ENCODE measurements at regions not wholly inside any gene's neighbourhood (a gene's known extent, or its start where the extent isn't known, plus 50 kb on each side); places are given as distances from the start of the nearest gene placed in this dataset.

GRCh38 chr2:16745466-16745865 is 79.8 kb upstream of the CYRIA start:
- H3K9me3 Mint-ChIP-seq (ENCODE audit: low read depth, unreplicated experiment): peaks cover 2% of the 10 kb centered on the region

DNA sequence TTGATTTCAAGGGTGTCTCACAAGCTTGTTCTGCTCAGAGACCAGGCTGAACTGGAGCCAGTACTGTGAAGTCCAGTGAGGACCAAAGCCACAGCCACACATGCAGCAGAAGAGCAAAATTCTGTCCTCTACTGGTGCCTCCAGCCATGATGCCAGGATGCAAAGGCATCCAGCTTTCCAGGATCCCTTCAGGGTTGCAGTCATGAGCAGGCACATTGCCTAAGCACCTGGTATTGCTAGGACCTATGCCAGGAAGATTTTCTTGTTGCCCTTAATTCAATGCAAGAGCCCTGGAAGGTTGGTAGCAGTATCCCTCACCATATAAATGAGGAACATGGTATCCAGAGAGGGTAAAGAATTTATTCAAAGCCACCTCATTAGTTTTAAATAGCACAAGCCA is 78.9 kb upstream of the CYRIA start:
- BruUV-seq (replicated peaks): no TSS peak
- CTCF ChIA-PET: no interaction called here
- H3K27me3 Mint-ChIP-seq (ENCODE audit: unreplicated experiment): peaks cover 45% of the 10 kb centered on the region
- peaks cover 2% of the 10 kb centered on the region for H3K9me3 Mint-ChIP-seq (ENCODE audit: low read depth, unreplicated experiment)
- intact Hi-C loops (cut with micrococcal nuclease; ENCODE audit: unreplicated experiment): no loop called here
- TF ChIP-seq, protein P1, sequence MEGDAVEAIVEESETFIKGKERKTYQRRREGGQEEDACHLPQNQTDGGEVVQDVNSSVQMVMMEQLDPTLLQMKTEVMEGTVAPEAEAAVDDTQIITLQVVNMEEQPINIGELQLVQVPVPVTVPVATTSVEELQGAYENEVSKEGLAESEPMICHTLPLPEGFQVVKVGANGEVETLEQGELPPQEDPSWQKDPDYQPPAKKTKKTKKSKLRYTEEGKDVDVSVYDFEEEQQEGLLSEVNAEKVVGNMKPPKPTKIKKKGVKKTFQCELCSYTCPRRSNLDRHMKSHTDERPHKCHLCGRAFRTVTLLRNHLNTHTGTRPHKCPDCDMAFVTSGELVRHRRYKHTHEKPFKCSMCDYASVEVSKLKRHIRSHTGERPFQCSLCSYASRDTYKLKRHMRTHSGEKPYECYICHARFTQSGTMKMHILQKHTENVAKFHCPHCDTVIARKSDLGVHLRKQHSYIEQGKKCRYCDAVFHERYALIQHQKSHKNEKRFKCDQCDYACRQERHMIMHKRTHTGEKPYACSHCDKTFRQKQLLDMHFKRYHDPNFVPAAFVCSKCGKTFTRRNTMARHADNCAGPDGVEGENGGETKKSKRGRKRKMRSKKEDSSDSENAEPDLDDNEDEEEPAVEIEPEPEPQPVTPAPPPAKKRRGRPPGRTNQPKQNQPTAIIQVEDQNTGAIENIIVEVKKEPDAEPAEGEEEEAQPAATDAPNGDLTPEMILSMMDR (IDR thresholded peaks at IDR 0.05; ENCODE audit: unreplicated experiment): no peak
- DNase-seq: no peak
- no peak overlapping the region for H3K4me3 Mint-ChIP-seq (ENCODE audit: low read depth, unreplicated experiment)
- H3K27ac Mint-ChIP-seq (ENCODE audit: unreplicated experiment): no peak overlapping the region
- H3K4me1 Mint-ChIP-seq (ENCODE audit: low read depth, unreplicated experiment): no peaks in the 10 kb centered on the region
- H3K36me3 Mint-ChIP-seq (ENCODE audit: insufficient read depth, unreplicated experiment): no peaks in the 10 kb centered on the region

More at GRCh38 chr2:16745466-16745865, 79.8 kb upstream of the CYRIA start:
- TF ChIP-seq, protein P1 (IDR thresholded peaks at IDR 0.05; ENCODE audit: unreplicated experiment): no peak
- no TSS peak for BruUV-seq (replicated peaks)
- intact Hi-C loops (cut with micrococcal nuclease; ENCODE audit: unreplicated experiment): no loop called here
- H3K27ac Mint-ChIP-seq (ENCODE audit: unreplicated experiment): no peak overlapping the region
- H3K4me1 Mint-ChIP-seq (ENCODE audit: low read depth, unreplicated experiment): no peaks in the 10 kb centered on the region
- peaks cover 45% of the 10 kb centered on the region for H3K27me3 Mint-ChIP-seq (ENCODE audit: unreplicated experiment)
- H3K36me3 Mint-ChIP-seq (ENCODE audit: insufficient read depth, unreplicated experiment): no peaks in the 10 kb centered on the region
- no peak for DNase-seq
- CTCF ChIA-PET: no interaction called here
- no peak overlapping the region for H3K4me3 Mint-ChIP-seq (ENCODE audit: low read depth, unreplicated experiment)

GRCh38 chr2:16742026-16742425 is 76.4 kb upstream of the CYRIA start:
- no peaks in the 10 kb centered on the region for H3K36me3 Mint-ChIP-seq (ENCODE audit: insufficient read depth, unreplicated experiment)
- no TSS peak for BruUV-seq (replicated peaks)
- intact Hi-C loops (cut with micrococcal nuclease; ENCODE audit: unreplicated experiment): no loop called here
- DNase-seq: no peak
- H3K9me3 Mint-ChIP-seq (ENCODE audit: low read depth, unreplicated experiment): peaks cover 2% of the 10 kb centered on the region
- no peak overlapping the region for H3K4me3 Mint-ChIP-seq (ENCODE audit: low read depth, unreplicated experiment)
- TF ChIP-seq, protein P1 (IDR thresholded peaks at IDR 0.05; ENCODE audit: unreplicated experiment): no peak
- no peaks in the 10 kb centered on the region for H3K4me1 Mint-ChIP-seq (ENCODE audit: low read depth, unreplicated experiment)
- H3K27ac Mint-ChIP-seq (ENCODE audit: unreplicated experiment): no peak overlapping the region
- H3K27me3 Mint-ChIP-seq (ENCODE audit: unreplicated experiment): peaks cover 20% of the 10 kb centered on the region
- CTCF ChIA-PET: no interaction called here

GRCh38 chr2:16741498-16741897 is 75.9 kb upstream of the CYRIA start:
- no peak overlapping the region for H3K27ac Mint-ChIP-seq (ENCODE audit: unreplicated experiment)
- H3K9me3 Mint-ChIP-seq (ENCODE audit: low read depth, unreplicated experiment): peaks cover under 1% of the 10 kb centered on the region
- CTCF ChIA-PET: no interaction called here
- H3K36me3 Mint-ChIP-seq (ENCODE audit: insufficient read depth, unreplicated experiment): no peaks in the 10 kb centered on the region
- BruUV-seq (replicated peaks): no TSS peak
- peaks cover 15% of the 10 kb centered on the region for H3K27me3 Mint-ChIP-seq (ENCODE audit: unreplicated experiment)
- H3K4me3 Mint-ChIP-seq (ENCODE audit: low read depth, unreplicated experiment): no peak overlapping the region
- no peaks in the 10 kb centered on the region for H3K4me1 Mint-ChIP-seq (ENCODE audit: low read depth, unreplicated experiment)
- TF ChIP-seq, protein P1 (IDR thresholded peaks at IDR 0.05; ENCODE audit: unreplicated experiment): no peak
- DNase-seq: no peak
- intact Hi-C loops (cut with micrococcal nuclease; ENCODE audit: unreplicated experiment): no loop called here
